Neutrophil (primary cell): ENCODE measurements at regions not wholly inside any gene's neighbourhood (a gene's known extent, or its start where the extent isn't known, plus 50 kb on each side); places are given as distances from the start of the nearest gene placed in this dataset.

ENCODE experiments used
- H3K27ac ChIP-seq: fragments of 200-600 bp; sonication (generic); 2 replicates; pipeline ENCODE4 v1.5.1; 2016; ENCODE audit warnings: mild to moderate bottlenecking, moderate library complexity
- H3K27me3 ChIP-seq: fragments of 200-600 bp; sonication (generic); 2 replicates; pipeline ENCODE4 v1.6.0; 2016; ENCODE audit warnings: mild to moderate bottlenecking
- H3K36me3 ChIP-seq: fragments of 200-600 bp; sonication (generic); 2 replicates; pipeline ENCODE4 v1.5.1; 2017
- H3K4me1 ChIP-seq, 2 experiments: fragments of 200-600 bp in 1 of 2; sonication (generic) in 1 of 2; 1 replicate in 1 of 2; 2 replicates in 1 of 2; pipeline versions ENCODE4 v1.5.1 to v1.6.1; 2013 to 2016; ENCODE audit warnings: low read depth in 1 of 2, low read length in 1 of 2, mild to moderate bottlenecking in 1 of 2, moderate library complexity in 1 of 2; ENCODE audit not compliant: control insufficient read depth in 1 of 2, insufficient read depth in 1 of 2
- H3K4me3 ChIP-seq, 2 experiments: fragments of 200-600 bp in 1 of 2; sonication (generic) in 1 of 2; 1 replicate in 1 of 2; 2 replicates in 1 of 2; pipeline ENCODE4 v1.5.1; 2013 to 2016; ENCODE audit warnings: low read depth in 1 of 2, low read length in 1 of 2, mild to moderate bottlenecking in 1 of 2, moderate library complexity in 1 of 2
- H3K9me3 ChIP-seq: fragments of 200-600 bp; sonication (generic); 2 replicates; pipeline ENCODE4 v1.5.1; 2016
- CTCF ChIP-seq: fragments of 200-600 bp; sonication (generic); IDR thresholded peaks from 2 replicates; pipeline ENCODE4 v1.5.1; 2016; ENCODE audit warnings: antibody characterized with exemption

GRCh38 chr9:91055845-91056244 is 254.2 kb downstream of the SYK start:
- H3K4me3 ChIP-seq, result no peak overlapping the region

GRCh38 chr9:91056486-91056885 is 254.9 kb downstream of the SYK start:
- peaks cover 16 to 22% of the 10 kb centered on the region in 2 experiments for H3K4me1 ChIP-seq

More at GRCh38 chr9:91055845-91056244, 254.2 kb downstream of the SYK start:
- H3K9me3 ChIP-seq, result no peaks in the 10 kb centered on the region
- no peak for TF ChIP-seq CTCF
- no peaks in the 10 kb centered on the region for H3K27me3 ChIP-seq
- H3K27ac ChIP-seq, result no peak overlapping the region
- H3K36me3 ChIP-seq, result no peaks in the 10 kb centered on the region
- peaks cover 13 to 17% of the 10 kb centered on the region in 2 experiments for H3K4me1 ChIP-seq

GRCh38 chr9:91056917-91057316 is 255.3 kb downstream of the SYK start:
- Histone ChIP-seq H3K27me3 (no peaks in the 10 kb centered on the region), H3K9me3 (no peaks in the 10 kb centered on the region), H3K36me3 (no peaks in the 10 kb centered on the region), H3K4me3 (no peak overlapping the region), H3K4me1 (peaks cover 17 to 24% of the 10 kb centered on the region in 2 experiments), H3K27ac (no peak overlapping the region)
- no peak for TF ChIP-seq CTCF

More at GRCh38 chr9:91056486-91056885, 254.9 kb downstream of the SYK start:
- Histone ChIP-seq H3K9me3 (no peaks in the 10 kb centered on the region), H3K36me3 (no peaks in the 10 kb centered on the region), H3K27ac (no peak overlapping the region), H3K4me3 (no peak overlapping the region), H3K27me3 (no peaks in the 10 kb centered on the region)
- no peak for TF ChIP-seq CTCF

- no peak overlapping the region for H3K27ac ChIP-seq
- no peaks in the 10 kb centered on the region for H3K27me3 ChIP-seq
- no peak for TF ChIP-seq CTCF
- H3K36me3 ChIP-seq, result no peaks in the 10 kb centered on the region
- H3K4me1 ChIP-seq, result peaks cover 8 to 11% of the 10 kb centered on the region in 2 experiments
- no peak overlapping the region for H3K4me3 ChIP-seq
- no peaks in the 10 kb centered on the region for H3K9me3 ChIP-seq
These were observed 258.1 kb downstream of the SYK start for GRCh38 chr9:91059713-91060112.

- H3K27ac ChIP-seq, result no peak overlapping the region
- TF ChIP-seq CTCF, result no peak
- no peaks in the 10 kb centered on the region for H3K9me3 ChIP-seq
- H3K27me3 ChIP-seq, result no peaks in the 10 kb centered on the region
- peaks cover 8 to 11% of the 10 kb centered on the region in 2 experiments for H3K4me1 ChIP-seq
- no peaks in the 10 kb centered on the region for H3K36me3 ChIP-seq
- no peak overlapping the region for H3K4me3 ChIP-seq
These were observed 259.1 kb downstream of the SYK start for GRCh38 chr9:91060520-91061343.
